BJ (cell line): ENCODE measurements at regions not wholly inside any gene's neighbourhood (a gene's known extent, or its start where the extent isn't known, plus 50 kb on each side); places are given as distances from the start of the nearest gene placed in this dataset.

Experiments
- CTCF ChIA-PET: fragments of 350-600 bp; formaldehyde crosslinking; extraction: SDS; loops from one replicate; lab custom pipeline; 2021; ENCODE audit warnings: antibody characterized with exemption, inconsistent platforms; lab: Yijun Ruan, JAX
- POLR2A ChIA-PET: fragments of 300-600 bp; sonication (Branson Sonifier 250); formaldehyde crosslinking; extraction: SDS; loops from one replicate; lab custom pipeline; 2021; ENCODE audit warnings: antibody characterized with exemption; lab: Charles Lee
- DNase-seq: peaks from one replicate; pipeline ENCODE4 v3.0.0-alpha.2; 2011; ENCODE audit warnings: low read depth
- H3K27me3 ChIP-seq: 2 replicates; pipeline ENCODE4 v1.6.0; 2011; ENCODE audit warnings: low read length; ENCODE audit not compliant: control insufficient read depth, insufficient read depth
- H3K36me3 ChIP-seq: 2 replicates; pipeline ENCODE4 v1.5.1; 2011; ENCODE audit warnings: low read length; ENCODE audit not compliant: control insufficient read depth, insufficient read depth
- H3K4me3 ChIP-seq: 2 replicates; pipeline ENCODE4 v1.5.1; 2011; ENCODE audit warnings: low read depth, mild to moderate bottlenecking, control low read depth, low read length
- TF ChIP-seq, protein P1 (sequence below): IDR thresholded peaks from 2 replicates; pipeline ENCODE4 v1.5.1; 2011; ENCODE audit warnings: low read depth, mild to moderate bottlenecking, control low read depth, inconsistent platforms, low read length, moderate library complexity; ENCODE audit not compliant: insufficient read depth

DNA sequence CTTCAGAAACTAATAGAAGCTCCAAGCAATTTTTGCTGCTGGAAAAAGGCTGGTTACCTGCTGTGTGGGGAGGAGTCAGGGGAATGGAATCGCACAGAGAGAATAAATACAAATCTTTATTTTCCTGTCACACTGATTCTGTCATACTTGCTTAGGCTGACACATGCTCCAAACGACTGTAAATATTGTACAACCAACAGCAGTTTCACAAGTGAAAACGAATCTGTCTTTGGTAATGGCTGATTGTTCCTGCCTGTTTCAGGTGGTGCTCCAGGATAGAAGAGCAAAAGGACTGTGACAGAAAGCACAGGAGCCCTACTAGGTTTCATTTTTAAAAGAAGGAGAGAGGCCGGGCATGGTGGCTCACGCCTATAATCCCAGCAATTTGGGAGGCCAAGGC is 125.5 kb upstream of the DCLK2 start:
- TF ChIP-seq, protein P1, sequence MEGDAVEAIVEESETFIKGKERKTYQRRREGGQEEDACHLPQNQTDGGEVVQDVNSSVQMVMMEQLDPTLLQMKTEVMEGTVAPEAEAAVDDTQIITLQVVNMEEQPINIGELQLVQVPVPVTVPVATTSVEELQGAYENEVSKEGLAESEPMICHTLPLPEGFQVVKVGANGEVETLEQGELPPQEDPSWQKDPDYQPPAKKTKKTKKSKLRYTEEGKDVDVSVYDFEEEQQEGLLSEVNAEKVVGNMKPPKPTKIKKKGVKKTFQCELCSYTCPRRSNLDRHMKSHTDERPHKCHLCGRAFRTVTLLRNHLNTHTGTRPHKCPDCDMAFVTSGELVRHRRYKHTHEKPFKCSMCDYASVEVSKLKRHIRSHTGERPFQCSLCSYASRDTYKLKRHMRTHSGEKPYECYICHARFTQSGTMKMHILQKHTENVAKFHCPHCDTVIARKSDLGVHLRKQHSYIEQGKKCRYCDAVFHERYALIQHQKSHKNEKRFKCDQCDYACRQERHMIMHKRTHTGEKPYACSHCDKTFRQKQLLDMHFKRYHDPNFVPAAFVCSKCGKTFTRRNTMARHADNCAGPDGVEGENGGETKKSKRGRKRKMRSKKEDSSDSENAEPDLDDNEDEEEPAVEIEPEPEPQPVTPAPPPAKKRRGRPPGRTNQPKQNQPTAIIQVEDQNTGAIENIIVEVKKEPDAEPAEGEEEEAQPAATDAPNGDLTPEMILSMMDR, result no peak
- Histone ChIP-seq H3K4me3 (no peak overlapping the region), H3K36me3 (no peaks in the 10 kb centered on the region), H3K27me3 (no peaks in the 10 kb centered on the region)
- ChIA-PET POLR2A (interaction anchor here (0.6 kb wide), 1 partner anchor 961 kb away, joined by 3 read pairs; no protein-coding TSS in a partner anchor), CTCF (interaction anchor here (1.2 kb wide), 1 partner anchor 307 kb away, joined by 3 read pairs; no protein-coding TSS in a partner anchor)
- no peak for DNase-seq

DNA sequence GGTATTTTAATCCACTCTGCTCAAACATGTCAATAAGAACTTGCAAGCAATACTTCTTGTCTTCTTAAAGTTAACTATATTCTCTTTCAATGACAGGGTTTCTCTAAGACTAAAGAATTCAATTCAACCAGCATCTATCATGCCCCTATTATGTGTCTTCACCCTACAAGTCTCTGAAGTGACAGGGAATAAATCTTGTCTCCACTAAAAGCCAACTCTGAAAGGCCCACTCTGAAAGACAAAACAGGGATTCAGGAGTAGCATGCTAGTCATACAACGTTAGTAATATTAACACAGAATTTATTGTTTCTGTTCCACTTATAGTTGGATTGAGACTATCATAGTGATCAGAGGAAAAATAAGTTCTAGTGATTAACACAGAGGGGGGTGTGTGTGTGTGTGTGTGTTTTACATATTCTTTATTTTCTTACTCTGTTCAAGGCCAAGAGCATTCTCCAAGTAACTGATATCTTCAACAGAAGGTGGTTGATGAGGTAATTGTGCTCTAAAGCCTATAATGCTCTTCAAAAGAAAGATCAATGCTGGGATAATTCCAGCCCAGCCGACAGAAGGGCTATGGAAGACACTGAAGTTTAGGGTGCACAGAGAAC is 122.4 kb upstream of the DCLK2 start:
- TF ChIP-seq, protein P1, result no peak
- CTCF ChIA-PET, result no interaction called here
- no peak for DNase-seq
- no peak overlapping the region for H3K4me3 ChIP-seq
- H3K36me3 ChIP-seq, result no peaks in the 10 kb centered on the region
- POLR2A ChIA-PET, result no interaction called here
- no peaks in the 10 kb centered on the region for H3K27me3 ChIP-seq

DNA sequence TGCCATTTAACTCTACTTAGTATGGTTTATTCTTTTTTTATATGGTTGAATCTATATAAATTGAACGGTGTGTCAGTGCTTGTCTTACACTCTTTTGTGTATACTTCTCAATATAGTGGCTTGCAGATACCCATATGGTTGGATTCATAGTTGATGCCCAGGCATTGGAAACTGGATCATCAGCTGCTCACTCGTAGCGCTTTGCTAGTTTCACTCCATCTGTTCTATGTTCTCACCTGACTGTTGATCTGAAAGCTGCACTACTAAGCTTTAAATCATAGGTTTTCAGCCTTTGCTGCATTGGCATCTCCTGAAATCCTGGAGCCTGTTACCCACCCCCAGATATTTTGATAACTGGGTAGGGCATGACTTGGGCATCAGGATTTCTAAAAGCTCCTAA is 121.6 kb upstream of the DCLK2 start:
- TF ChIP-seq, protein P1, result no peak
- DNase-seq, result no peak
- CTCF ChIA-PET, result interaction anchor here (0.9 kb wide), 1 partner anchor 9 kb away, joined by 4 read pairs; no protein-coding TSS in a partner anchor
- POLR2A ChIA-PET, result no interaction called here
- Histone ChIP-seq H3K4me3 (no peak overlapping the region), H3K27me3 (no peaks in the 10 kb centered on the region), H3K36me3 (no peaks in the 10 kb centered on the region)

DNA sequence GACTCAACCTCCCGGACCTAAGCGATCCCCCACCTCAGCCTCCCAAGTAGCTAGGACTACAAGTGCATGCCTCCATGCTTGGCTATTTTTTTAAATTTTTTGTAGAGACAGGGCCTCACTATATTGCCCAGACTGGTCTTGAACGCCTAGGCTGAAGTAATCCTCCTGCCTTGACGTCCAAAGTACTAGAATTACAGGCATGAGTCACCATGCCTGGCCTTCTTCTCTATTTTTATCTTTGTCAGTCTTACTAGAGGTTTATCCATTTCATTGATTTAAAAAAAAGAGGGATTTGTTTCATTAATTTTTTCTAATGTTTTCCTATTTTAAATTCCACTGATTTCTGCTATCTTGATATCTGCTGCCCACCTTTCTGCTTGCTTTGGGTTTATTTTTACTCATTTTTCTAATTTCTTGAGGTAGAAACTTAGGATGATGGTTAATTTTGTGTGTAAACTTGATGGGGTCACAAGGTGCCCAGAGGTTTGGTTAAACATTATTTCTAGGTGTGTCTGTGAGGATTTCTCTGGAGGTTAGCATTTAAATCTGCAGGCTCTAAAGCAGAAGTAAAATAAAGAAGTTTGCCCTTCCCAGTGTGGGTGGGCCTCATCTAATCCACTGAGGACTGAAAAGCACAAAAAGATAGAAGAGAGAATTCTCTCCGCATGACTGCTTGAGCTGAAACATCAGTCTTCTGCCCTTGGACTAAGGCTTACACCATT is 116.2 kb upstream of the DCLK2 start:
- H3K27me3 ChIP-seq, result no peaks in the 10 kb centered on the region
- no peak overlapping the region for H3K4me3 ChIP-seq
- DNase-seq, result no peak
- CTCF ChIA-PET, result no interaction called here
- POLR2A ChIA-PET, result no interaction called here
- TF ChIP-seq, protein P1, result no peak
- H3K36me3 ChIP-seq, result no peaks in the 10 kb centered on the region

DNA sequence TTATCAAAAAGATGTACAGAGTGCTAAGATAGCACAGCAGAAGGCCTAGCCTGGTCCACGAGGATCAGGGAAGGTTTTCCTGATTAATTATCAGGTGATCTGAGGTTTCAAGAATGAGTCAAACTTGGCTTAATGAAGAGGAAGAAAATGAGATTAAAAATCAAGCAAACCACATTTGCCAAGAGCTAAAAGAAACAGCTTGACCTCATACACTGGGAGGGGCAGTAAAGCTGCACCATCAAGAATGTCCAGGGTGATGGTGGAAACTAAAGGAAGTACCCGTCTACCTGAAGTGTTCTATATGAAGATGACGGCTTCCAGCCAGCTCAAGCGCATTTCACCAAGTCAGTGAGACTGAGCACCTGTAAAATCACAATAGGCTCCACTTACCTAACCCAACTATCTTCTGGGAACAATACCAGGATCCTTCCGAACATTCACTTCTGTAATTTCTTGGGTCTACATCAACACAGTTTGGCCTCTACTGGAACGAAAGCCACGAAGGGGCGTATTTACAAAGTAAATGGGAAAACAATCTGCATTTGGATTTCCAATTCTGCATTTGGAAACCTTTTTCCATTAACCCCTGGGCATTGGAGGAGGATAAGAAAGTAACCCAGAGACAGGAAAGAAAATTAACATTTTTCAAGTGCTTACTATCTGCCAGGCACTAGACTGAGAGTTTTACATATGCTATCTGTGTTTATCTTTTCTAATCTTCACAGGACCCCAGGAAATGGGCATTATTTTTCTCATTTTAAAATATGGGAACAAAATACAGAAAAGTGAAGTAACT is 114.0 kb upstream of the DCLK2 start:
- ChIA-PET POLR2A (no interaction called here), CTCF (interaction anchor here (0.6 to 1.4 kb wide), 3 partner anchors 16 to 301 kb away, joined by 3 read pairs; no protein-coding TSS in a partner anchor)

More for the DNA sequence above, 114.0 kb upstream of the DCLK2 start:
- no peak overlapping the region for H3K4me3 ChIP-seq
- TF ChIP-seq, protein P1, result no peak
- H3K27me3 ChIP-seq, result no peaks in the 10 kb centered on the region
- H3K36me3 ChIP-seq, result no peaks in the 10 kb centered on the region
- no peak for DNase-seq
